Naive B cell (primary cell): ENCODE measurements at regions not wholly inside any gene's neighbourhood (a gene's known extent, or its start where the extent isn't known, plus 50 kb on each side); places are given as distances from the start of the nearest gene placed in this dataset.

Experiments
- ATAC-seq, 2 donors: fragments of 150-1000 bp; cut with Tn5 transposase; 2 replicates each; pipeline ENCODE4 v1.10.0; 2021; ENCODE audit warnings: low read depth in 2 of 2, mild to moderate bottlenecking in 2 of 2, moderate library complexity in 2 of 2
- DNase-seq: peaks from one replicate; pipeline ENCODE4 v3.0.0; 2022
- H3K27ac Mint-ChIP-seq, 6 donors: one replicate each; pipeline ENCODE4 v1.8.0; 2020 to 2022; ENCODE audit warnings: mild to moderate bottlenecking in 6 of 6, mixed read lengths in 6 of 6, moderate library complexity in 5 of 6, inconsistent platforms in 2 of 6
- H3K27me3 Mint-ChIP-seq, 3 donors: one replicate each; pipeline ENCODE4 v1.8.0; 2021 to 2022; ENCODE audit warnings: mixed read lengths in 3 of 3, mild to moderate bottlenecking in 1 of 3
- H3K36me3 Mint-ChIP-seq, 2 donors: one replicate each; pipeline ENCODE4 v1.8.0; 2020 to 2022; ENCODE audit warnings: mixed read lengths in 2 of 2, inconsistent platforms in 1 of 2, mild to moderate bottlenecking in 1 of 2
- H3K4me1 Mint-ChIP-seq, 3 donors: one replicate each; pipeline ENCODE4 v1.8.0; 2020 to 2022; ENCODE audit warnings: mixed read lengths in 3 of 3, inconsistent platforms in 1 of 3, mild to moderate bottlenecking in 1 of 3, moderate library complexity in 1 of 3
- H3K4me3 Mint-ChIP-seq, 8 donors: one replicate each; pipeline ENCODE4 v1.8.0; 2020 to 2022; ENCODE audit warnings: mild to moderate bottlenecking in 8 of 8, mixed read lengths in 8 of 8, moderate library complexity in 8 of 8, inconsistent platforms in 2 of 8
- H3K9me3 Mint-ChIP-seq, 7 donors: one replicate each; pipeline ENCODE4 v1.8.0; 2020 to 2022; ENCODE audit warnings: mixed read lengths in 7 of 7, mild to moderate bottlenecking in 5 of 7, inconsistent platforms in 2 of 7, moderate library complexity in 1 of 7

- Mint-ChIP-seq H3K4me3 (no peak overlapping the region), H3K27me3 (peaks cover 0 to 4% (median 0%) of the 10 kb centered on the region in 3 donors), H3K9me3 (peaks cover 0 to 5% (median 2%) of the 10 kb centered on the region in 7 donors), H3K27ac (no peak overlapping the region), H3K36me3 (no peaks in the 10 kb centered on the region), H3K4me1 (no peaks in the 10 kb centered on the region)
- DNase-seq (no peak), ATAC-seq (no peak)
Measured at GRCh38 chr3:8204853-8205650, 296.6 kb upstream of the LMCD1 start.

GRCh38 chr3:8205881-8206280 is 295.7 kb upstream of the LMCD1 start:
- Mint-ChIP-seq H3K9me3 (peaks cover 0 to 5% (median 2%) of the 10 kb centered on the region in 7 donors), H3K4me1 (no peaks in the 10 kb centered on the region), H3K4me3 (no peak overlapping the region), H3K36me3 (no peaks in the 10 kb centered on the region), H3K27ac (no peak overlapping the region), H3K27me3 (peaks cover 0 to 4% (median 0%) of the 10 kb centered on the region in 3 donors)
- ATAC-seq, result no peak
- DNase-seq, result no peak

- peaks cover 0 to 5% (median 2%) of the 10 kb centered on the region in 7 donors for H3K9me3 Mint-ChIP-seq
- H3K4me1 Mint-ChIP-seq, result no peaks in the 10 kb centered on the region
Measured at GRCh38 chr3:8206971-8207617, 294.5 kb upstream of the LMCD1 start.

GRCh38 chr3:8210882-8211341 is 290.7 kb upstream of the LMCD1 start:
- DNase-seq (no peak), ATAC-seq (no peak)
- no peak overlapping the region for H3K4me3 Mint-ChIP-seq
- peaks cover 0 to 10% (median 3%) of the 10 kb centered on the region in 7 donors for H3K9me3 Mint-ChIP-seq
- peaks cover 0 to 14% (median 0%) of the 10 kb centered on the region in 3 donors for H3K27me3 Mint-ChIP-seq
- H3K27ac Mint-ChIP-seq, result no peak overlapping the region
- no peaks in the 10 kb centered on the region for H3K4me1 Mint-ChIP-seq
- no peaks in the 10 kb centered on the region for H3K36me3 Mint-ChIP-seq

More at GRCh38 chr3:8206971-8207617, 294.5 kb upstream of the LMCD1 start:
- H3K27ac Mint-ChIP-seq, result no peak overlapping the region
- no peak for DNase-seq
- ATAC-seq, result no peak
- no peaks in the 10 kb centered on the region for H3K36me3 Mint-ChIP-seq
- no peak overlapping the region for H3K4me3 Mint-ChIP-seq
- peaks cover 0 to 4% (median 0%) of the 10 kb centered on the region in 3 donors for H3K27me3 Mint-ChIP-seq

GRCh38 chr3:8212794-8213193 is 288.8 kb upstream of the LMCD1 start:
- no peaks in the 10 kb centered on the region for H3K4me1 Mint-ChIP-seq
- H3K4me3 Mint-ChIP-seq, result no peak overlapping the region
- peak overlapping the region in 1 of 6 donors; percentile 21 for H3K27ac Mint-ChIP-seq
- ATAC-seq, result no peak
- H3K9me3 Mint-ChIP-seq, result peaks cover 0 to 12% (median 5%) of the 10 kb centered on the region in 7 donors
- H3K27me3 Mint-ChIP-seq, result peaks cover 0 to 11% (median 0%) of the 10 kb centered on the region in 3 donors
- DNase-seq, result no peak
- H3K36me3 Mint-ChIP-seq, result no peaks in the 10 kb centered on the region

- H3K4me3 Mint-ChIP-seq, result no peak overlapping the region
- ATAC-seq (no peak), DNase-seq (no peak)
- no peak overlapping the region for H3K27ac Mint-ChIP-seq
- peaks cover 0 to 10% (median 5%) of the 10 kb centered on the region in 7 donors for H3K9me3 Mint-ChIP-seq
- H3K27me3 Mint-ChIP-seq, result peaks cover 0 to 11% (median 0%) of the 10 kb centered on the region in 3 donors
- no peaks in the 10 kb centered on the region for H3K36me3 Mint-ChIP-seq
- H3K4me1 Mint-ChIP-seq, result no peaks in the 10 kb centered on the region
Measured at GRCh38 chr3:8213286-8213685, 288.3 kb upstream of the LMCD1 start.

GRCh38 chr3:8215821-8216220 is 285.8 kb upstream of the LMCD1 start:
- Mint-ChIP-seq H3K27me3 (peaks cover 0 to 13% (median 0%) of the 10 kb centered on the region in 3 donors), H3K27ac (no peak overlapping the region), H3K9me3 (peaks cover 0 to 10% (median 4%) of the 10 kb centered on the region in 7 donors), H3K4me1 (no peaks in the 10 kb centered on the region), H3K36me3 (no peaks in the 10 kb centered on the region), H3K4me3 (no peak overlapping the region)
- no peak for DNase-seq
- no peak for ATAC-seq

- H3K27ac Mint-ChIP-seq, result no peak overlapping the region
Measured at GRCh38 chr3:8218353-8218940, 283.2 kb upstream of the LMCD1 start.

GRCh38 chr3:8220291-8220690 is 281.3 kb upstream of the LMCD1 start:
- Mint-ChIP-seq H3K4me3 (no peak overlapping the region), H3K36me3 (no peaks in the 10 kb centered on the region), H3K27me3 (peaks cover 0 to 3% (median 0%) of the 10 kb centered on the region in 3 donors), H3K4me1 (no peaks in the 10 kb centered on the region), H3K9me3 (peaks cover 0 to 8% (median 2%) of the 10 kb centered on the region in 7 donors), H3K27ac (no peak overlapping the region)
- DNase-seq (no peak), ATAC-seq (no peak)

More at GRCh38 chr3:8218353-8218940, 283.2 kb upstream of the LMCD1 start:
- DNase-seq (no peak), ATAC-seq (no peak)
- Mint-ChIP-seq H3K4me1 (no peaks in the 10 kb centered on the region), H3K27me3 (peaks cover 0 to 9% (median 0%) of the 10 kb centered on the region in 3 donors), H3K36me3 (no peaks in the 10 kb centered on the region), H3K9me3 (peaks cover 0 to 8% (median 2%) of the 10 kb centered on the region in 7 donors), H3K4me3 (no peak overlapping the region)

GRCh38 chr3:8223766-8224165 is 277.9 kb upstream of the LMCD1 start:
- peaks cover 0 to under 1% (median 0%) of the 10 kb centered on the region in 3 donors for H3K27me3 Mint-ChIP-seq
- H3K36me3 Mint-ChIP-seq, result no peaks in the 10 kb centered on the region
- H3K9me3 Mint-ChIP-seq, result peaks cover 0 to 1% (median 0%) of the 10 kb centered on the region in 7 donors
- DNase-seq, result no peak
- no peak overlapping the region for H3K4me3 Mint-ChIP-seq
- H3K4me1 Mint-ChIP-seq, result no peaks in the 10 kb centered on the region
- no peak for ATAC-seq
- no peak overlapping the region for H3K27ac Mint-ChIP-seq

GRCh38 chr3:8224941-8225340 is 276.7 kb upstream of the LMCD1 start:
- no peak overlapping the region for H3K27ac Mint-ChIP-seq
- no peak overlapping the region for H3K4me3 Mint-ChIP-seq
- H3K9me3 Mint-ChIP-seq, result peaks cover 0 to 1% (median 0%) of the 10 kb centered on the region in 7 donors
- H3K4me1 Mint-ChIP-seq, result no peaks in the 10 kb centered on the region
- no peaks in the 10 kb centered on the region for H3K27me3 Mint-ChIP-seq
- no peaks in the 10 kb centered on the region for H3K36me3 Mint-ChIP-seq
- no peak for ATAC-seq
- no peak for DNase-seq

GRCh38 chr3:8233938-8234337 is 267.7 kb upstream of the LMCD1 start:
- Mint-ChIP-seq H3K4me1 (no peaks in the 10 kb centered on the region), H3K27me3 (peaks cover 10 to 11% (median 10%) of the 10 kb centered on the region in 3 donors), H3K4me3 (no peak overlapping the region), H3K27ac (no peak overlapping the region), H3K9me3 (no peaks in the 10 kb centered on the region), H3K36me3 (no peaks in the 10 kb centered on the region)
- ATAC-seq (no peak), DNase-seq (no peak)

- Mint-ChIP-seq H3K27me3 (peaks cover 10 to 11% (median 10%) of the 10 kb centered on the region in 3 donors), H3K36me3 (no peaks in the 10 kb centered on the region), H3K27ac (no peak overlapping the region), H3K9me3 (no peaks in the 10 kb centered on the region), H3K4me3 (no peak overlapping the region), H3K4me1 (no peaks in the 10 kb centered on the region)
- DNase-seq (no peak), ATAC-seq (no peak)
Measured at GRCh38 chr3:8236264-8236663, 265.4 kb upstream of the LMCD1 start.
